ENCODE measurements at regions not wholly inside any gene's neighbourhood (a gene's known extent, or its start where the extent isn't known, plus 50 kb on each side); places are given as distances from the start of the nearest gene placed in this dataset.
"Not testable (repeated sequence)": the region's sequence is repeated elsewhere in the genome, so short reads cannot be mapped to it uniquely, and the experiment has no call there.

DNA sequence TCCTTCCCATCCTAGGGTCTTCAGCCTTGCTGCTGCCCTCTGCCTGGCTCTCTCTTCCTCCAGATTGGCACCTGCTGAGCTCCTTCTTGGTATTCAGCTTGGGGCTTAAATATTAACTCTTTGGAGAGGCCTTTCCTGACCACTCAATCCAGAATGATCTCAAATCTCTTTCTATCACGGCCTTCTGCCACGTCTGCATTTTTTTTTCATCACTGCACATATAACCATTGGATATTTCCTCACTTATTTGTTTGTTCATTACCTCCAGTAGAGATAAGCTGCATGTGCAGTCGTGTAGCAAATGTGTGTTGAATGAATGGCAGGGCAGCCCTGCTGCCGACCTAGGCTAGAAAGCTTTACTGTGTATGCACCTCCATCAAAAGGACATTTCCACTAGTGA, 51.6 kb upstream of the MPP7 start:
- DNase-seq (ENCODE audit: low read depth in 2 of 2): no peak

- no peak for DNase-seq (ENCODE audit: low read depth in 2 of 2)
Observed at GRCh38 chr10:28355376-28355775, 52.5 kb upstream of the MPP7 start.

DNA sequence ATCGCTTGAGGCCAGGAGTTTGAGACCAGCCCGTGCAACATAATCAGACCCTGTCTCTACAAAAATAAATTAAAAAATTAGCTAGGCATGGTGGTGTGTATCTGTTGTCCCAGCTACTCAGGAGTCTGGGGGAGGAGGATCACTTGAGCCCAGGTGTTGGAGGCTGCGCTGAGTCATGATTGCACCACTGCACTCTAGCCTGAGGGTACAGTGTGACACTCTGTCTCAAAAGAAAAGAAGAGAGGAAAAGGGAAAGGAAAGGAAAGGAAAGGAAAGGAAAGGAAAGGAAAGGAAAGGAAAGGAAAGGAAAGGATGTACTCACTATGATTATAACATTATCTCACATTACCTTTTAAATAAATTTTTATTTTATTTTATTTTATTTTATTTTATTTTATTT, 56.5 kb upstream of the MPP7 start:
- no peak for DNase-seq (ENCODE audit: low read depth in 2 of 2)

GRCh38 chr10:28360175-28360574, 57.3 kb upstream of the MPP7 start:
- DNase-seq (ENCODE audit: low read depth in 2 of 2): no peak

DNA sequence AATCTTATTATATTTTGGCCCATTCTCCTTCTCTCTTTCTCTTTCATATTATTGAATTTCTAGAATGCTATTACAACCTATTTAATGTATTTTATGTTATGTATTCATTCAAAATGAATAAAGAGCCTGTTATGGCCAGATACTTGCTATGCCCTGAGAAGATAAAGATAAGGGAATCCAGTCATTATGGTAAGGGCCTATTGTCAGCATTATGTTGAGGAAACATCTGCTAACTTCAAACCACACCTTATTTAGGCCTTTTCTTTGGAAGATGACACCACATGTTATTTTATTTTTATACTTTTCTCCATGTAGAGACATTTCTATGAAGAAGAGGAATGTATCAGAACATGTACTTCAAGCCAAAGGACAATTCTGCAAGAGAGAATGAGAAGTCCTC, 60.5 kb upstream of the MPP7 start:
- DNase-seq (ENCODE audit: low read depth in 2 of 2): no peak

- DNase-seq (ENCODE audit: low read depth in 2 of 2): peak in 1 of 2 donors; percentile 28
Observed at GRCh38 chr10:28365840-28366239, 63.0 kb upstream of the MPP7 start.

GRCh38 chr10:28366994-28367393, 64.1 kb upstream of the MPP7 start:
- DNase-seq (ENCODE audit: low read depth in 2 of 2): peak in 1 of 2 donors; percentile 50

DNA sequence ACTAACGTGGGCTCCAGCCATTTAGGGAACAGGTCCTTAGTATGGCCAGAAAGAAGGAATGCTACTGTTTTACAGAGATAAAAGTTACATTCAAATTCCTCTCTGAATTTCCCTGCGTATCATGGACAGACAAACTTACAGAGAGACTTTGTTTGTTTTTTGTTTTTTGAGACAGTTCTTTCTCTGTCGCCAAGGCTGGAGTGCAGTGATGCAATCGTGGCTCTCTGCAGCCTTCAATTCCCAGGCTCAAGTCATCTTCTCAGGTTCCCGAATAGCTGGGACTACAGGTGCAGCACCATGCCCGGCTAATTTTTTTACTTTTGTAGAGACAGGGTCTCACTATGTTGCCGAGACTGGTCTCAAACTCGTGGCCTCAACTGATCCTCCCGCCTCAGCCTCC, 64.5 kb upstream of the MPP7 start:
- no peak for DNase-seq (ENCODE audit: low read depth in 2 of 2)

DNA sequence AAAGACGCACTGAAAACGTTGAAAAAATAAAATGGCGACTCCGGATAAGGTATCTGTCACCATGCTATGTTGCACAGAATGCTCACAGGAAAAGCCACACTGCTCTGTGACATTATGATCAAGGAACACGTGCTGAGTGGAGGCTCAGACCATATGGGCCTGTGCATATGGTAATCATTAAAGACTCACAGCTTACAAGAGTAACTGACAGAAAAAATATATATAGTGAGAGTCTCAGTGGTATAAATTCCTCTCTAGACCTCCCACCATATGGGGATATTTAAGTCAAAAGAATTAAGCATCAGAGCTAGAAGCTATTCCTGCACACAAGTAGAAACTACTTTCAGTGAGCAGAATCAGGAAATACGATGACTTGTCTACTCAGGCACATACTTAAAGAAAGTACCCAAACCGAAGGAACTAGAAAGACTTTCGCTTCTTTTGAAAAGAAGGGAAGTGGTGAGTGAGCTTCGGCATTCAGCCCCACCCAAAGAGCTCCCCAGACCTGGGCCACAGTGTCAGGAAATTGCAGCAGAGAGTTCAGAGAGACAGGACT, 65.1 kb upstream of the MPP7 start:
- peak in 1 of 2 donors; percentile 5 for DNase-seq (ENCODE audit: low read depth in 2 of 2)

DNA sequence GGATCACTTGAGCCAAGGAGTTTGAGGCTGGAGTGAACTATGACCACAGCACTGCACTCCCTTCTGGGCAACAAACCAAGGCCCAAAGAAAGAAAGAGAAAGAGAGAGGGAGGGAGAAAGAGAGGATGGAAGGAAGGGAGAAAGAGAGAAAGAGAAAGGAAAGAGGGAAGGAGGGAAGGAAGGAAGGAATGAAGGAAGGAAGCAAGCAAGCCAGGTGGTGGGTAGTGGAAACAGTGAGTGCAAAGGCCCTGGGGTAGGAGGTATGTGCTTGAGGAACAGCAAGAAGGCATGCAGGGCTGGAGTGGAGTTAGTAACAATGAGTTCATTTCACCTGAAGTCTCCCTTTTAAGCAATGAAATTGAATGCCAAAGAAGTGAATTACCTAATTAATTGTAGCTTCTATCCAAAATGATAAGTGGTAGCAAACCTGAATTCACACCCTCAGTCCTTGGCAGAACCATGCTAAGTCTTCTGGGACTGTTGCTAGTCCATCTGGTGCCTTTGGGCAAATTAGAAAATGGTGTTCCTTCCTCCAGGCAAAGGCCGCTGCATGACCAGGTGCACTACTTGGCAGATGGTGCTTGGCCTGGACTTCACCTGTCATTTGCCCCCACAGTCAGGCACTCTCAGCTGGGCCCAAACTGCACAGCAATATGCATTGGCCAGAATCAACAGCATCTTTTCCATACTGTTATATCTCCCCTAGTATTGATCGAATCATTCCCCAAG, 67.4 kb upstream of the MPP7 start:
- no peak for DNase-seq (ENCODE audit: low read depth in 2 of 2)

- DNase-seq (ENCODE audit: low read depth in 2 of 2): not testable (repeated sequence)
Observed at GRCh38 chr10:28371638-28372037, 68.8 kb upstream of the MPP7 start.

- DNase-seq (ENCODE audit: low read depth in 2 of 2): peak in 1 of 2 donors; percentile 80
Observed at GRCh38 chr10:28374036-28374435, 71.2 kb upstream of the MPP7 start.

GRCh38 chr10:28375399-28376354, 72.8 kb upstream of the MPP7 start:
- no peak for DNase-seq (ENCODE audit: low read depth in 2 of 2)

GRCh38 chr10:28378986-28379585, 76.2 kb upstream of the MPP7 start:
- no peak for DNase-seq (ENCODE audit: low read depth in 2 of 2)

- no peak for DNase-seq (ENCODE audit: low read depth in 2 of 2)
Observed at GRCh38 chr10:28381466-28381865, 78.6 kb upstream of the MPP7 start.

- DNase-seq (ENCODE audit: low read depth in 2 of 2): peak; percentile 80 to 87
Observed at GRCh38 chr10:28381903-28382347, 79.1 kb upstream of the MPP7 start.

- DNase-seq (ENCODE audit: low read depth in 2 of 2): no peak
Observed at GRCh38 chr10:28382525-28383269, 79.8 kb upstream of the MPP7 start.

- no peak for DNase-seq (ENCODE audit: low read depth in 2 of 2)
Observed at GRCh38 chr10:28384557-28384956, 81.7 kb upstream of the MPP7 start.

GRCh38 chr10:28385748-28386502, 83.1 kb upstream of the MPP7 start:
- no peak for DNase-seq (ENCODE audit: low read depth in 2 of 2)

GRCh38 chr10:28386503-28386868, 83.6 kb upstream of the MPP7 start:
- DNase-seq (ENCODE audit: low read depth in 2 of 2): no peak
